ENCODE measurements at regions not wholly inside any gene's neighbourhood (a gene's known extent, or its start where the extent isn't known, plus 50 kb on each side); places are given as distances from the start of the nearest gene placed in this dataset.

DNA sequence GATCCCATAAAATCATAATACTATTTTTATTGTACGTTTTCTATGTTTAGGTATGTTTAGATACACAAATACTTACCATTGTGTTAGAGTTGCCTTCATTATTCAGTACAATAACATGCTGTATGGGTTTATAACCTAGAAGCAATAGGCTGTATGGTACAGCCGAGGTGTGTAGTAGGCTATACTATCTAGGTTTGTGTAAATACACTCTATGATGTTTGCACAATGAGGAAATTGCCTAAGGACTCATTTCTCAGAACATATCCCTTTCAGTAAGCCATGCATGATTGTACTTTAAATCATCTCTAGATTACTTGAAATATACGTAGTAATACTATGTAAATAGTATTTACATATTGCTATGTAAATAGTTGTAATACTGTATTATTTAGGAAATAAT, 156.7 kb downstream of the CDCA7 start:
- Histone ChIP-seq H3K4me3 (ENCODE audit: low read length) (no peak overlapping the region), H3K9ac (ENCODE audit: extremely low read depth, low read length, poor library complexity, severe bottlenecking) (no peak overlapping the region), H3K9me3 (ENCODE audit: control insufficient read depth, low read length) (peaks cover 4% of the 10 kb centered on the region), H3K36me3 (ENCODE audit: control insufficient read depth, insufficient read depth, low read length) (no peaks in the 10 kb centered on the region), H3K4me1 (ENCODE audit: control insufficient read depth, insufficient read depth, low read length) (no peaks in the 10 kb centered on the region), H3K27me3 (ENCODE audit: control insufficient read depth, insufficient read depth, low read length, poor library complexity, severe bottlenecking) (no peaks in the 10 kb centered on the region), H3K27ac (ENCODE audit: low read depth, low read length) (no peak overlapping the region)
- no peak overlapping the region for H3K27ac Mint-ChIP-seq
- no peaks in the 10 kb centered on the region for H3K36me3 Mint-ChIP-seq (ENCODE audit: low read depth)
- DNase-seq: no peak
- H3K9me3 Mint-ChIP-seq: peaks cover 10% of the 10 kb centered on the region
- 90% methylated on average over 1 of the region's 3 CpGs; no CpG with 5 or more reads in 1 of the 2 experiments for WGBS, 2 experiments (ENCODE audit: insufficient coverage in 1 of 2, insufficient read length in 1 of 2)
- no peaks in the 10 kb centered on the region for H3K27me3 Mint-ChIP-seq (ENCODE audit: insufficient read depth)
- H3K4me1 Mint-ChIP-seq: no peaks in the 10 kb centered on the region
- no peak overlapping the region for H3K4me3 Mint-ChIP-seq
- TF ChIP-seq, protein P1, sequence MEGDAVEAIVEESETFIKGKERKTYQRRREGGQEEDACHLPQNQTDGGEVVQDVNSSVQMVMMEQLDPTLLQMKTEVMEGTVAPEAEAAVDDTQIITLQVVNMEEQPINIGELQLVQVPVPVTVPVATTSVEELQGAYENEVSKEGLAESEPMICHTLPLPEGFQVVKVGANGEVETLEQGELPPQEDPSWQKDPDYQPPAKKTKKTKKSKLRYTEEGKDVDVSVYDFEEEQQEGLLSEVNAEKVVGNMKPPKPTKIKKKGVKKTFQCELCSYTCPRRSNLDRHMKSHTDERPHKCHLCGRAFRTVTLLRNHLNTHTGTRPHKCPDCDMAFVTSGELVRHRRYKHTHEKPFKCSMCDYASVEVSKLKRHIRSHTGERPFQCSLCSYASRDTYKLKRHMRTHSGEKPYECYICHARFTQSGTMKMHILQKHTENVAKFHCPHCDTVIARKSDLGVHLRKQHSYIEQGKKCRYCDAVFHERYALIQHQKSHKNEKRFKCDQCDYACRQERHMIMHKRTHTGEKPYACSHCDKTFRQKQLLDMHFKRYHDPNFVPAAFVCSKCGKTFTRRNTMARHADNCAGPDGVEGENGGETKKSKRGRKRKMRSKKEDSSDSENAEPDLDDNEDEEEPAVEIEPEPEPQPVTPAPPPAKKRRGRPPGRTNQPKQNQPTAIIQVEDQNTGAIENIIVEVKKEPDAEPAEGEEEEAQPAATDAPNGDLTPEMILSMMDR (conservative IDR thresholded peaks at IDR 0.05): no peak

GRCh38 chr2:173511942-173512341, 157.3 kb downstream of the CDCA7 start:
- H3K27me3 ChIP-seq (ENCODE audit: control insufficient read depth, insufficient read depth, low read length, poor library complexity, severe bottlenecking): no peaks in the 10 kb centered on the region
- H3K9ac ChIP-seq (ENCODE audit: extremely low read depth, low read length, poor library complexity, severe bottlenecking): no peak overlapping the region
- H3K9me3 ChIP-seq (ENCODE audit: control insufficient read depth, low read length): peaks cover 4% of the 10 kb centered on the region
- no peak overlapping the region for H3K4me3 ChIP-seq (ENCODE audit: low read length)
- DNase-seq: no peak
- peaks cover 10% of the 10 kb centered on the region for H3K9me3 Mint-ChIP-seq
- H3K27ac ChIP-seq (ENCODE audit: low read depth, low read length): no peak overlapping the region
- H3K36me3 ChIP-seq (ENCODE audit: control insufficient read depth, insufficient read depth, low read length): no peaks in the 10 kb centered on the region
- no peaks in the 10 kb centered on the region for H3K4me1 Mint-ChIP-seq
- TF ChIP-seq, protein P1 (conservative IDR thresholded peaks at IDR 0.05): no peak
- no peak overlapping the region for H3K27ac Mint-ChIP-seq
- H3K36me3 Mint-ChIP-seq (ENCODE audit: low read depth): no peaks in the 10 kb centered on the region
- no peaks in the 10 kb centered on the region for H3K27me3 Mint-ChIP-seq (ENCODE audit: insufficient read depth)
- WGBS, 2 experiments (ENCODE audit: insufficient coverage in 1 of 2, insufficient read length in 1 of 2): 61 to 91% methylated on average over 1 of the region's 1 CpG
- no peak overlapping the region for H3K4me3 Mint-ChIP-seq
- no peaks in the 10 kb centered on the region for H3K4me1 ChIP-seq (ENCODE audit: control insufficient read depth, insufficient read depth, low read length)

DNA sequence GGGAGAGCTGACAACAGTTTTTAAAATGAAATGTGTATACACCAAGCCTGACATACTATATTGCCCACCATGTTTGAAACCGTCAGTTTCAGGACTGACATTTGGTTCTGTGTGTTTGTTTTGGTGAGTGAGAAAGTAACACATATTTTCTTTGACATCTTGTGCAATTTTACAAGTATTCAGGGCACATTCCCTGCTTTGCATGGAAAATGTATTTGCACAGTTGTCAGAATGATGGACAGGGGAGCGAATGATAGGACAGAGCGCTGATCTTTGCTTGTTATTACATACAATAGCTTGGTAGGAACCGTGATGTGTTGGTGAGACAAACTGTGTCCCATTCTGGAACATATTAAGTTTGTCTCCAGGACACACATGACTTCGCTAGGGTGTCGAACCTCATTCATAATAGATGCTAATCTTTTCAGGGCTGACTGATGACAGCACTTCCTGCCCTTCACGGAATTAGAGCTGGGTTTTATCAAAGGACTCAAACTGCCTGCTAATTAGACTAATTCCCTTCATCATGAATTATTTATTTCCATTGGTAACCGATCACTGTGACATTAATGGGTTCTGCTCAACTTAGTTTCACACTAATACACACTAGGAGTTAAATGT, 158.5 kb downstream of the CDCA7 start:
- Mint-ChIP-seq H3K4me1 (no peaks in the 10 kb centered on the region), H3K36me3 (ENCODE audit: low read depth) (no peaks in the 10 kb centered on the region)
- no peaks in the 10 kb centered on the region for H3K27me3 ChIP-seq (ENCODE audit: control insufficient read depth, insufficient read depth, low read length, poor library complexity, severe bottlenecking)

More for the DNA sequence above, 158.5 kb downstream of the CDCA7 start:
- peaks cover 18% of the 10 kb centered on the region for H3K9me3 Mint-ChIP-seq
- no peaks in the 10 kb centered on the region for H3K27me3 Mint-ChIP-seq (ENCODE audit: insufficient read depth)
- no peak overlapping the region for H3K9ac ChIP-seq (ENCODE audit: extremely low read depth, low read length, poor library complexity, severe bottlenecking)
- no peak for DNase-seq
- H3K4me1 ChIP-seq (ENCODE audit: control insufficient read depth, insufficient read depth, low read length): no peaks in the 10 kb centered on the region
- 78 to 91% methylated on average over 7 to 8 of the region's 8 CpGs for WGBS, 2 experiments (ENCODE audit: insufficient coverage in 1 of 2, insufficient read length in 1 of 2)
- H3K36me3 ChIP-seq (ENCODE audit: control insufficient read depth, insufficient read depth, low read length): no peaks in the 10 kb centered on the region
- no peak overlapping the region for H3K4me3 ChIP-seq (ENCODE audit: low read length)
- TF ChIP-seq, protein P1 (conservative IDR thresholded peaks at IDR 0.05): no peak
- H3K4me3 Mint-ChIP-seq: no peak overlapping the region
- H3K27ac ChIP-seq (ENCODE audit: low read depth, low read length): no peak overlapping the region
- no peak overlapping the region for H3K27ac Mint-ChIP-seq
- peaks cover 4% of the 10 kb centered on the region for H3K9me3 ChIP-seq (ENCODE audit: control insufficient read depth, low read length)
